ENCODE measurements at regions not wholly inside any gene's neighbourhood (a gene's known extent, or its start where the extent isn't known, plus 50 kb on each side); places are given as distances from the start of the nearest gene placed in this dataset.

- no peaks in the 10 kb centered on the region for H3K9me2 ChIP-seq (ENCODE audit: insufficient read depth, low read length)
- intact Hi-C loops (cut with micrococcal nuclease; ENCODE audit: unreplicated experiment) = no loop called here
- H2AFZ ChIP-seq (ENCODE audit: low read length) = no peak overlapping the region
- no peak overlapping the region for H3K4me2 ChIP-seq (ENCODE audit: low read length)
- H3K4me3 ChIP-seq (ENCODE audit: low read depth, low read length, poor library complexity, severe bottlenecking) = no peak overlapping the region
- no peaks in the 10 kb centered on the region for H3K79me2 ChIP-seq (ENCODE audit: insufficient read depth, low read depth, low read length)
- TF ChIP-seq CTCF (conservative IDR thresholded peaks at IDR 0.05; ENCODE audit: low read length) = no peak
- no peak for TF ChIP-seq EZH2phosphoT487 (IDR thresholded peaks at IDR 0.05; ENCODE audit: borderline replicate concordance, low read depth, low read length)
- ChIA-PET CTCF (ENCODE audit: unreplicated experiment) (no interaction called here), POLR2A (no interaction called here)
- no peaks in the 10 kb centered on the region for H3K4me1 ChIP-seq (ENCODE audit: insufficient read depth, low read length, poor library complexity, severe bottlenecking)
- H3K27ac ChIP-seq (ENCODE audit: low read depth, low read length, poor library complexity, severe bottlenecking) = no peak overlapping the region
- H3K9me3 ChIP-seq (ENCODE audit: low read length) = no peaks in the 10 kb centered on the region
- BruUV-seq (replicated peaks) = no TSS peak
- no peaks in the 10 kb centered on the region for H3K36me3 ChIP-seq (ENCODE audit: insufficient read depth, low read length)
- DNase-seq (ENCODE audit: low spot score) = no peak
- no peaks in the 10 kb centered on the region for H4K20me1 ChIP-seq (ENCODE audit: insufficient read depth, low read length)
Observed at GRCh38 chr3:159668461-159668860, 320.2 kb upstream of the IL12A start.

DNA sequence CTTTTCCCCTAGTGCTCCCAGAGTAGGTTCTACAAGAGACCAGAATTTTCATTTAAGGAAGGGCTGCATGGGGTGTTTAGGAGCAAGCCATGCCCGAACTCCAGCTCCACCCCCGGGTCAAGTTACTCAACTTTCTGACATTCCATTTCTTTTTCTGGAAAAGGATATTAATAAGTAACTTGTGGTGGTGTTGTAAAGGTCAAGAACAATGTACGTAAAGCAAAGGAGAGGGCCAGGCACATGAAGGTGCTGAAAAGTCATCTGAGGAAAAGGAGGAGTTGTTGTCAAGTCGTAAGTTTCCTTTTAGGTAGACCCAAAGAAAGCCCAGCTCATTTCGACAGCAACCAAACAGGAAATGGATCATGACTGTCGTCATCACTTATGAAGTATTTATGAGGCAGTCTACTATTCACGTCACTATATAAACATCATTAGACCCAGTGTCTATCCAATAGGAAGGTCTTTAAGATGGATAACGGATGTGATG lies 319.6 kb upstream of the IL12A start:
- H3K9me3 ChIP-seq (ENCODE audit: low read length) = no peaks in the 10 kb centered on the region
- intact Hi-C loops (cut with micrococcal nuclease; ENCODE audit: unreplicated experiment) = no loop called here
- H3K79me2 ChIP-seq (ENCODE audit: insufficient read depth, low read depth, low read length) = no peaks in the 10 kb centered on the region
- no peak overlapping the region for H3K4me2 ChIP-seq (ENCODE audit: low read length)
- no peak overlapping the region for H3K27ac ChIP-seq (ENCODE audit: low read depth, low read length, poor library complexity, severe bottlenecking)
- DNase-seq (ENCODE audit: low spot score) = no peak
- no peaks in the 10 kb centered on the region for H3K4me1 ChIP-seq (ENCODE audit: insufficient read depth, low read length, poor library complexity, severe bottlenecking)
- POLR2A ChIA-PET = no interaction called here
- H3K9me2 ChIP-seq (ENCODE audit: insufficient read depth, low read length) = no peaks in the 10 kb centered on the region
- CTCF ChIA-PET (ENCODE audit: unreplicated experiment) = no interaction called here
- no peaks in the 10 kb centered on the region for H4K20me1 ChIP-seq (ENCODE audit: insufficient read depth, low read length)
- TF ChIP-seq CTCF (conservative IDR thresholded peaks at IDR 0.05; ENCODE audit: low read length) = no peak
- TF ChIP-seq EZH2phosphoT487 (IDR thresholded peaks at IDR 0.05; ENCODE audit: borderline replicate concordance, low read depth, low read length) = no peak
- no TSS peak for BruUV-seq (replicated peaks)
- H3K36me3 ChIP-seq (ENCODE audit: insufficient read depth, low read length) = no peaks in the 10 kb centered on the region
- H3K4me3 ChIP-seq (ENCODE audit: low read depth, low read length, poor library complexity, severe bottlenecking) = no peak overlapping the region
- no peak overlapping the region for H2AFZ ChIP-seq (ENCODE audit: low read length)

DNA sequence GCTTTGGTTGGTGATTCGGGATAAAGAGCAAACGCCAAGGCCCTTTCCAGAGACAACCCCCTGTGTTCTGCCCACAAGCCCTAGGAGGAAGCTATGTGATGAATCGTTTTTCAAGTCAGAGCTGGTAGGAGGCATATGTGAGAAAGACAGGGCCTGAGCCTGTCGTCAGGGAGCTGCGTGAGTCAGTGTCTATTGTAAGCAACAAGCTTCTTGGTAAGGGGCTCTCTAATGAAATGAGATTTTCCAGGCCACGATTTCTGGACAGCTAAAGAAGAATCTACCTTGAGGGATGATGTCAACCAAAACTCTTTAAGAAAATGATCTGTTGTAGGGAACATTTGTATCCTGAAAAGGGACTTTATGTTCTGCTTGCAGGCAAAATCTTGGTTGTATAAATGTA lies 318.9 kb upstream of the IL12A start:
- intact Hi-C loops (cut with micrococcal nuclease; ENCODE audit: unreplicated experiment) = no loop called here
- ChIA-PET CTCF (ENCODE audit: unreplicated experiment) (no interaction called here), POLR2A (no interaction called here)
- H3K9me2 ChIP-seq (ENCODE audit: insufficient read depth, low read length) = no peaks in the 10 kb centered on the region
- H3K4me1 ChIP-seq (ENCODE audit: insufficient read depth, low read length, poor library complexity, severe bottlenecking) = no peaks in the 10 kb centered on the region
- no peak overlapping the region for H2AFZ ChIP-seq (ENCODE audit: low read length)
- no peak for DNase-seq (ENCODE audit: low spot score)
- H3K4me3 ChIP-seq (ENCODE audit: low read depth, low read length, poor library complexity, severe bottlenecking) = no peak overlapping the region
- H3K36me3 ChIP-seq (ENCODE audit: insufficient read depth, low read length) = no peaks in the 10 kb centered on the region
- H3K4me2 ChIP-seq (ENCODE audit: low read length) = no peak overlapping the region
- H3K9me3 ChIP-seq (ENCODE audit: low read length) = no peaks in the 10 kb centered on the region
- BruUV-seq (replicated peaks) = no TSS peak
- no peaks in the 10 kb centered on the region for H3K79me2 ChIP-seq (ENCODE audit: insufficient read depth, low read depth, low read length)
- H4K20me1 ChIP-seq (ENCODE audit: insufficient read depth, low read length) = no peaks in the 10 kb centered on the region
- H3K27ac ChIP-seq (ENCODE audit: low read depth, low read length, poor library complexity, severe bottlenecking) = no peak overlapping the region
- TF ChIP-seq EZH2phosphoT487 (IDR thresholded peaks at IDR 0.05; ENCODE audit: borderline replicate concordance, low read depth, low read length) (no peak), CTCF (conservative IDR thresholded peaks at IDR 0.05; ENCODE audit: low read length) (no peak)

Data from OCI-LY7 (cell line).